Hematopoietic multipotent progenitor cell treated with erythropoietin and hydrocortisone succinate and interleukin-3 and kit ligand, for 8 days (in vitro differentiated cells): ENCODE measurements at regions not wholly inside any gene's neighbourhood (a gene's known extent, or its start where the extent isn't known, plus 50 kb on each side); places are given as distances from the start of the nearest gene placed in this dataset.
A peak's percentile ranks its signal among the peaks of the same experiment; 100 is the strongest.
"Not testable (repeated sequence)": the region's sequence is repeated elsewhere in the genome, so short reads cannot be mapped to it uniquely, and the experiment has no call there.

ENCODE experiments used
- DNase-seq: peaks from one replicate; pipeline ENCODE4 v3.0.0-alpha.2; 2015

- DNase-seq, result no peak
Measured at GRCh38 chr4:164614329-164614728, 139.6 kb upstream of the SMIM31 start.

GRCh38 chr4:164614999-164615398, 138.9 kb upstream of the SMIM31 start:
- DNase-seq, result no peak

- DNase-seq, result no peak
Measured at GRCh38 chr4:164615964-164616363, 138.0 kb upstream of the SMIM31 start.

- no peak for DNase-seq
Measured at GRCh38 chr4:164616961-164617360, 137.0 kb upstream of the SMIM31 start.

- DNase-seq, result no peak
Measured at GRCh38 chr4:164617426-164617825, 136.5 kb upstream of the SMIM31 start.

GRCh38 chr4:164617911-164618310, 136.0 kb upstream of the SMIM31 start:
- DNase-seq, result no peak

GRCh38 chr4:164621886-164622521, 131.9 kb upstream of the SMIM31 start:
- DNase-seq, result no peak

GRCh38 chr4:164623099-164623498, 130.8 kb upstream of the SMIM31 start:
- DNase-seq, result no peak

GRCh38 chr4:164639001-164639400, 114.9 kb upstream of the SMIM31 start:
- DNase-seq, result no peak

- DNase-seq, result no peak
Measured at GRCh38 chr4:164648151-164648848, 105.6 kb upstream of the SMIM31 start.

GRCh38 chr4:164648849-164649212, 105.1 kb upstream of the SMIM31 start:
- DNase-seq, result no peak

GRCh38 chr4:164659765-164660164, 94.2 kb upstream of the SMIM31 start:
- no peak for DNase-seq

GRCh38 chr4:164676152-164676551, 77.8 kb upstream of the SMIM31 start:
- not testable (repeated sequence) for DNase-seq

GRCh38 chr4:164683040-164683439, 70.9 kb upstream of the SMIM31 start:
- no peak for DNase-seq

- DNase-seq, result no peak
Measured at GRCh38 chr4:164695650-164696049, 58.3 kb upstream of the SMIM31 start.

- DNase-seq, result peak; percentile 20
Measured at GRCh38 chr4:164700471-164700870, 53.5 kb upstream of the SMIM31 start.

- no peak for DNase-seq
Measured at GRCh38 chr4:164701665-164702064, 52.3 kb upstream of the SMIM31 start.
